ENCODE measurements at regions not wholly inside any gene's neighbourhood (a gene's known extent, or its start where the extent isn't known, plus 50 kb on each side); places are given as distances from the start of the nearest gene placed in this dataset.
"Not testable (repeated sequence)": the region's sequence is repeated elsewhere in the genome, so short reads cannot be mapped to it uniquely, and the experiment has no call there.

- Mint-ChIP-seq H3K27ac (no peak overlapping the region), H3K4me1 (no peaks in the 10 kb centered on the region), H3K9me3 (peaks cover 12% of the 10 kb centered on the region)
These were observed 53.5 kb downstream of the FSCB start for GRCh38 chr14:44453433-44454171.

GRCh38 chr14:44450232-44450631, 56.9 kb downstream of the FSCB start:
- not testable (repeated sequence) for H3K36me3 Mint-ChIP-seq, H3K4me3 Mint-ChIP-seq, DNase-seq, H3K4me1 Mint-ChIP-seq, H3K9me3 Mint-ChIP-seq, H3K27me3 Mint-ChIP-seq, H3K27ac Mint-ChIP-seq

More at GRCh38 chr14:44453433-44454171, 53.5 kb downstream of the FSCB start:
- no peak for DNase-seq
- Mint-ChIP-seq H3K27me3 (no peaks in the 10 kb centered on the region), H3K4me3 (no peak overlapping the region), H3K36me3 (no peaks in the 10 kb centered on the region)

DNA sequence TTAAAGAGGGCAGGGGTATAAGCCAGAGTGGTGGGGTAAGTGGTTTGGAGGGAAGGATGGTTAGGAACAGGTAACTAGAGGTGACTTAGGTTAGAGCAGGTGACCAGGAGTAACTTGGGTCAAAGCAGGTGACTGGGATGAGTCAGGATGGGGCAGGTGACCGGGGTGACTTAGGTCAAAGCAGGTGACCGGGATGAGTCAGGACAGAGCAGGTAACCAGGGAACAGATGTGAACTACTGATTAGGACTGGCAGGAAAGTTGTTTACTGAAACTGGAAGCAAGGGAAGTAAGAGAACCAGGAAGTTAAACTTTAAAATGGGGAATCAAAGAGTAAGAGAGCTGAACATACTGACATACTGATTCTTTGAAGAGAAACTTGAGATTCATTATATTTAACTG, 57.4 kb downstream of the FSCB start:
- no peaks in the 10 kb centered on the region for H3K36me3 Mint-ChIP-seq

DNA sequence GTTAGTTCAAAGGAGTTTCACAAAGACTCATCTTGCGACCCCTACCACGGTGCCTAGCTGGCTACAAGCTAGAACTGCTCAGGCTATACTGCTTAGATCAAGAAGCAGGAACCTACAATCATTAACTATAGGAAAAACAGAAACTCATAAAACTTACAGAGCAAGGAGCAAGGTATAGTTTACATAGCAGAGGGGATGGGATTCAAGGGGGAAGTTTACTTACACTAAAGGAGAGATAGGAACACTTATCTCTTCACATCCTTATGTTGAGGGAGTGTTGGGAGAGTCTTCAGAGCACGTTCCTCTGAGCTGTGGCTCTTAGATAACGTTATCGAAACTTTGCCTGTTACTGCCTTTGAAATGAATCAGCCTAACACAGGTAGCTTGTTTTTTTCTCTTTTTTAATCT, 58.1 kb downstream of the FSCB start:
- H3K9me3 Mint-ChIP-seq: peaks cover 6% of the 10 kb centered on the region
- H3K4me3 Mint-ChIP-seq: no peak overlapping the region
- no peak for DNase-seq
- H3K27me3 Mint-ChIP-seq: no peaks in the 10 kb centered on the region
- H3K4me1 Mint-ChIP-seq: no peaks in the 10 kb centered on the region
- H3K27ac Mint-ChIP-seq: no peak overlapping the region
- H3K36me3 Mint-ChIP-seq: no peaks in the 10 kb centered on the region

More for the DNA sequence above, 57.4 kb downstream of the FSCB start:
- no peak overlapping the region for H3K27ac Mint-ChIP-seq
- DNase-seq: no peak
- no peaks in the 10 kb centered on the region for H3K27me3 Mint-ChIP-seq
- no peaks in the 10 kb centered on the region for H3K4me1 Mint-ChIP-seq
- H3K4me3 Mint-ChIP-seq: no peak overlapping the region
- peaks cover 6% of the 10 kb centered on the region for H3K9me3 Mint-ChIP-seq

DNA sequence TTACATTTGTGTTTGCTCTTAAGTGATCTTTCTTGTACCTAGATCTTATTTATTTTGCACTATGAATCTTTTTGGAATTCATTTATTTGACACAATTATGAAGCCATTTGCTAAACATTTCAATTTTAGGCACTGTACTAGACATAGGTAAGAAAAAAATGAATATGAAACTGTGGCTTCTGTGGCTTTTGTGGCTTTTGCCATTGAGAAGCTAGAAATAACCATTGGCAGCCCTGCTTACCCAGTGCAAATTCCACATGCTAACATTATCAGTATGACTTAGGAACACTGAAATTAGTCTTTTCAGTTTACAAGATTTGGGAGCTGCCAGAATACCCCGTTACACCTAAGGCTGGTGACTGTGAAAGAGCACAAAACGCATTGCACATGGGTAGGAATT, 60.1 kb downstream of the FSCB start:
- no peak for DNase-seq
- no peaks in the 10 kb centered on the region for H3K36me3 Mint-ChIP-seq
- no peak overlapping the region for H3K4me3 Mint-ChIP-seq
- H3K4me1 Mint-ChIP-seq: no peaks in the 10 kb centered on the region
- no peaks in the 10 kb centered on the region for H3K27me3 Mint-ChIP-seq
- peaks cover 4% of the 10 kb centered on the region for H3K9me3 Mint-ChIP-seq
- H3K27ac Mint-ChIP-seq: no peak overlapping the region

GRCh38 chr14:44444454-44444853, 62.6 kb downstream of the FSCB start:
- Mint-ChIP-seq H3K4me3 (no peak overlapping the region), H3K36me3 (no peaks in the 10 kb centered on the region), H3K27me3 (no peaks in the 10 kb centered on the region), H3K4me1 (no peaks in the 10 kb centered on the region), H3K27ac (no peak overlapping the region), H3K9me3 (peaks cover 1% of the 10 kb centered on the region)
- no peak for DNase-seq

GRCh38 chr14:44438936-44439335, 68.1 kb downstream of the FSCB start:
- no peak overlapping the region for H3K4me3 Mint-ChIP-seq
- DNase-seq: no peak
- H3K27me3 Mint-ChIP-seq: no peaks in the 10 kb centered on the region
- H3K4me1 Mint-ChIP-seq: no peaks in the 10 kb centered on the region
- H3K27ac Mint-ChIP-seq: no peak overlapping the region
- no peaks in the 10 kb centered on the region for H3K36me3 Mint-ChIP-seq
- H3K9me3 Mint-ChIP-seq: no peaks in the 10 kb centered on the region

DNA sequence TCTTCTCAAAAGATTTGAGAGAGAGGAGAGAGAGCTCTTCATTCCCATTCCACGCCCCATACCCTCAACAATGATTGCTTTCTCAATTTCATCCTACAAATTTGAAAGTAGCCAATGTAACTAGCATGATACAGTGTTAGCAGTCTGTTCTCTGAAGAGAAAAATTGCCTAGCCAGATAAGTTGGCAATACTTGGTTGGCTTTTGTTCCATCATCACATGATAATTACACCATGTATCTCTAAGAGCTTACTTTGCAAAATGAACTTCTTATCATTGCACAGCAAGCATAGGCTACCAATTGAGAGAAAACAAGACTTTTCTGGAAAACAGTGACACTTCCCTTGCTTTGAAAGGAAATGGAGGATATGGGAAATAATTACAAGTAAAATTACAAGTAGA, 68.9 kb downstream of the FSCB start:
- H3K27me3 Mint-ChIP-seq: no peaks in the 10 kb centered on the region
- H3K4me1 Mint-ChIP-seq: no peaks in the 10 kb centered on the region
- H3K9me3 Mint-ChIP-seq: no peaks in the 10 kb centered on the region
- H3K27ac Mint-ChIP-seq: no peak overlapping the region
- H3K36me3 Mint-ChIP-seq: no peaks in the 10 kb centered on the region
- no peak overlapping the region for H3K4me3 Mint-ChIP-seq
- DNase-seq: no peak

- no peaks in the 10 kb centered on the region for H3K36me3 Mint-ChIP-seq
- no peaks in the 10 kb centered on the region for H3K27me3 Mint-ChIP-seq
These were observed 70.6 kb downstream of the FSCB start for GRCh38 chr14:44436458-44436857.

GRCh38 chr14:44428231-44428945, 78.7 kb downstream of the FSCB start:
- Mint-ChIP-seq H3K4me1 (no peaks in the 10 kb centered on the region), H3K36me3 (peaks cover 2% of the 10 kb centered on the region), H3K27me3 (peaks cover 7% of the 10 kb centered on the region), H3K27ac (no peak overlapping the region), H3K4me3 (no peak overlapping the region), H3K9me3 (peaks cover 10% of the 10 kb centered on the region)
- DNase-seq: no peak

More at GRCh38 chr14:44436458-44436857, 70.6 kb downstream of the FSCB start:
- no peak overlapping the region for H3K27ac Mint-ChIP-seq
- H3K4me3 Mint-ChIP-seq: no peak overlapping the region
- H3K9me3 Mint-ChIP-seq: no peaks in the 10 kb centered on the region
- H3K4me1 Mint-ChIP-seq: no peaks in the 10 kb centered on the region
- DNase-seq: no peak

DNA sequence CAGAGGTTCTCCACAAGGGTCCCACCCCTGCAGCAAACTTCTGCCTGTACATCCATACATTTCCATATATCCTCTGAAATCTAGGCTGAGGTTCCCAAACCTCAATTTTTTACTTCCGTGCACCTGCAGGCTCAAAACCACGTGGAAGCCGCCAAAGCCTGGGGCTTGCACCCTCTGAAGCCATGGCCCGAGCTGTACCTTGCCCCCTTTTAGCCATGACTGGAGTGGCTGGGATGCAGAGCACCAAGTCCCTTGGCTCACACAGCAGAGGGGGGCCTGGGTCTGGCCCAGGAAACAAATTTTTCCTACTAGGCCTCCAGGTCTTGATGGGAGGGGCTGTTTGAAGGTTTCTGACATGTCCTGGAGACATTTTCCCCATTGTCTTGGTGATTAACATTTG, 84.4 kb downstream of the FSCB start:
- H3K36me3 Mint-ChIP-seq: no peaks in the 10 kb centered on the region
- no peak overlapping the region for H3K4me3 Mint-ChIP-seq
- DNase-seq: no peak
- peaks cover 6% of the 10 kb centered on the region for H3K9me3 Mint-ChIP-seq
- no peak overlapping the region for H3K27ac Mint-ChIP-seq
- H3K27me3 Mint-ChIP-seq: no peaks in the 10 kb centered on the region
- no peaks in the 10 kb centered on the region for H3K4me1 Mint-ChIP-seq

- peaks cover 6% of the 10 kb centered on the region for H3K9me3 Mint-ChIP-seq
- H3K4me1 Mint-ChIP-seq: no peaks in the 10 kb centered on the region
- no peaks in the 10 kb centered on the region for H3K27me3 Mint-ChIP-seq
- no peaks in the 10 kb centered on the region for H3K36me3 Mint-ChIP-seq
- no peak for DNase-seq
- H3K27ac Mint-ChIP-seq: no peak overlapping the region
- no peak overlapping the region for H3K4me3 Mint-ChIP-seq
These were observed 86.9 kb downstream of the FSCB start for GRCh38 chr14:44420226-44420625.

- no peak overlapping the region for H3K4me3 Mint-ChIP-seq
- H3K36me3 Mint-ChIP-seq: no peaks in the 10 kb centered on the region
- no peak for DNase-seq
- H3K9me3 Mint-ChIP-seq: peaks cover 6% of the 10 kb centered on the region
- H3K4me1 Mint-ChIP-seq: no peaks in the 10 kb centered on the region
- H3K27me3 Mint-ChIP-seq: no peaks in the 10 kb centered on the region
- H3K27ac Mint-ChIP-seq: no peak overlapping the region
These were observed 88.2 kb downstream of the FSCB start for GRCh38 chr14:44418856-44419255.

DNA sequence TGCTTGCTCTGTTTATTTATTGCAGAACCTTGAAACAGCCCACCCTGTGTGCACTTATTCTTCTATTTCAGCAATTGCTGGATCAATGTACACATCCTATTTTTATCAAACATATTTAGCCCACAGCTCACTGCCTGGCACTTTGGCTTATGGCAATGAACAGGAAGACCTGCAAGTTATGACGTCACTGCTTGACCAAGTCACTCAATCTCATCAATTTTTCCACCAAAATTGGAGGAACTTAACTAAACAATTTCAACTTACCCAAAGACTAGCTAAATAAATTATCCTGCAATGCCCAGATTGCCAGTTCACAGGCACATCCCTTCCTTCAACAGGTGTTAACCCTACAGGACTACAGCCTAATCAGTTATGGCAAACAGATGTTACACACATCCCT, 89.3 kb downstream of the FSCB start:
- Mint-ChIP-seq H3K4me1 (no peaks in the 10 kb centered on the region), H3K9me3 (peaks cover 3% of the 10 kb centered on the region), H3K36me3 (no peaks in the 10 kb centered on the region), H3K4me3 (no peak overlapping the region), H3K27me3 (no peaks in the 10 kb centered on the region), H3K27ac (no peak overlapping the region)
- DNase-seq: no peak

DNA sequence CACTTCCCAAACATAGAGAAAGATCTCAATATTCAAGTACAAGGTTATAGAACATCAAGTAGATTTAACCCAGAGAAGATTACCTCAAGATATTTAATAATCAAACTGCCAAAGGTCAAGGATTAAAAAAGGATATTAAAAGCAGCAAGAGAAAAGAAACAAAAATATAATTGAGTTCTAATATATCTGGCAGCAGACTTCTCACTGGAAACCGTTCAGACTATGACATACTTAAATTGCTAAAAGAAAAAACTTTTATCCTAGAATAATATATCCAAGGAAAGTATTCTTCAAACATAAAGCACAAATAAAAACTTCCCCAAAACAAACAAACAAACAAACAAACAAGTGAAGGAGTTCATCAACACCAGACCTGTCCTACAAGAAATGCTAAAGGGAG, 92.4 kb downstream of the FSCB start:
- no peaks in the 10 kb centered on the region for H3K27me3 Mint-ChIP-seq
- no peaks in the 10 kb centered on the region for H3K4me1 Mint-ChIP-seq
- no peak overlapping the region for H3K4me3 Mint-ChIP-seq
- no peaks in the 10 kb centered on the region for H3K36me3 Mint-ChIP-seq
- no peak overlapping the region for H3K27ac Mint-ChIP-seq
- peaks cover 3% of the 10 kb centered on the region for H3K9me3 Mint-ChIP-seq
- no peak for DNase-seq
